Urothelium cell line (cell line): ENCODE measurements at regions not wholly inside any gene's neighbourhood (a gene's known extent, or its start where the extent isn't known, plus 50 kb on each side); places are given as distances from the start of the nearest gene placed in this dataset.

ENCODE experiments used
- DNase-seq: peaks from one replicate; pipeline ENCODE4 v3.0.0; 2011; ENCODE audit warnings: low spot score, mixed read lengths
- FAIRE-seq: peaks from 2 replicates; lab custom pipeline; 2011; peaks lifted over from hg19 to GRCh38; lab: Jason Lieb, UNC

DNA sequence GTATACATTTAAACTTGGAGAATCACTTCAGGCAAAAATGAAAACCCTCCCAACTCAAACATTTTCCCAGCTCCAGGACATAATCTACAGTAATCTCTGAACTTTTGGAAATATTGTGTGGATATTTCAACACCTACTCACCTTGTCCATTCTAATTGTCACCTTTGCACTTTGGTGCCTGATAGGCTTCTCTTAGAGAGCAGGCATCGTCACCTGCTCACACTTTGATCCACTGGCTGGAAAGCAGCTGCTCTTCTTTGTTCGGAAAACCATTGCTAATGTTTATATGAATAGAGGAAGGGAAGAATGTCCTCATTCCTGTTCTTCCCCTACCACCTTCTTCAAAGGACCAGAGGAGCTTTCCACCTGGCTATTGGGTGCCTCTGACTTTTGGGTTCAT, 411.2 kb downstream of the FGF9 start:
- DNase-seq (no peak), FAIRE-seq (no peak)

DNA sequence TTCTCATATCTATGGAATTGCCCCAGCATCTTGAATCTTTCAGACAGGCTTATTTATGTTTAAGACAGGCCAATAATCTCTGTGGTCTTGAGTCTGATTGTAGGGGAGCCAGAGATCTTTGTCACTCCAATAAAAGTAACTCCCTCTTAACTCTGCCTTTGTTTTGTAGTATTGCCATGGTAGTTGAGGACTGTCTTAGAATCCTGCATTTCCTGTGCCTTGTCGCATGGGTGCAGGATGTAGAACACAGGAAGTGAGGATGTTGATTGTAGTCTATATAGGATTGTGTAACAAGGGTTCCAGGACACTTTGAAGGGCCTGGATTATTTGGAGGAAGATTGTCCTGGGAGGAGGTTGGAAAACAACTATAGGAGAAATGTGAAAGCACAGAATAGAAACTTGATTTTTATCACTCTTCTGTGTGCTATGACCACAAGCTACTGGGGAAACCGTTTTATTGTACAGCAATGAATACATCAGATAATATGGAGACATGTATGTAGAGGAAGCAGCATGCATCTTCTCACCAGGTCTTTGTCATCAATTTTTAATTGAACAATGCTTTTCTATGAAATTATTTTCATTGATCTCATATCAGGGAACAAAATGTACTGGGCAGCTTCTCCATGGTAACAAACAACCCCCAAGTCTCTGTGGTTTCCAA, 411.7 kb downstream of the FGF9 start:
- no peak for FAIRE-seq
- DNase-seq: no peak

DNA sequence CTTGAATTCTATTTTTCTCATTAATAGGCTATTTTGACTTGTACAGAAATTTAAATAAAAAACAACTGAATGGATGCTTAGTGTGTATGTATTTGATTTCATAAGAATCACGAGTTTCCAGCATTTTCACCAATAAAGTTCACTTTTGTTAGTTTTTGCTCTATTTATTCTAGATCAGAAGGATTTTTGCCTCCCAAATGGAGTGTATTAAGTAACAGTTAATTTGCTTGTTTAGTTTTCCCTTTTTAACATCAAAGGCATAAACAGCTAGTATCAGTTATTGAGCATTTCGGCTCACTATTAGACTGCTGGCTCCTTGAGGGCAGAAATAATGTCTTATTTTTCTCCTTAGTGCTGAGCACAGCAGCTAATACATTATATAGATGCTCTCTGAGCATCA, 414.1 kb downstream of the FGF9 start:
- FAIRE-seq: no peak
- DNase-seq: no peak

DNA sequence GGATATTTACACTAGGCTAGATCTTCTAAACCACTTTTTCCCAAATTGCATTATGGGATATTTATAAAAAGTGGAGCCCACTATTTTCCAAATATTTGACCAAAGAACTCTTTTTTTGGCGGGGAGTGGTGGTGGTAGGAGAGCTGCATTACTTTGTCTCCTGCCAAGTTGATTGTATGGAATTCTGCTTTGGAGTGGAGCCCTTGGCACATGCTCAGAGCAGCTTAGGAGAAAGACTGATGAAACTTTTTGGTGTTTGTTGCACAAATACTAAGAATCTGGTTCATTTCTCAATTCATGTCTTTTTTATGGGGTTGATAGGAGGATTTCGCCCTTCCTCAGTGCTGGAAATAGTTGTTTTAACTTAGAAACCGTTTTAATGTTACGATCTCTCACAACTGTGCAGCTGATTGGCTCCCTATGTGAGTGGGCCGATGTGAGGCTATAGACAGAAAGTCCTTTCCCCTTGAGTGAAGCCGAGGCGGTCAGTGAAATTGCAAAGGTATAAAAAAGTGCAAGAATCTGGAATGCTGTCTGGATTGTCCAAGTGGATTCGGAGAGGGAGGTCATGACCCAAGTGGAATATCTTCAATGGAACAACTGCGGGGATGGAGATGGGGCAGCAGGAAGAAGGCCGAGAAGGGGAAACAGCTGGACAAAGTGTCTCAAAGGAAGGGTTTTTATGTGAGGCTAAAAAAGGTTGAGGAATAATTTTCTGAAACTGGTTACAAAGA, 415.9 kb downstream of the FGF9 start:
- no peak for DNase-seq
- FAIRE-seq: no peak

- no peak for FAIRE-seq
- no peak for DNase-seq
Observed at GRCh38 chr13:22090106-22090505, 419.2 kb downstream of the FGF9 start.

- FAIRE-seq (no peak), DNase-seq (no peak)
Observed at GRCh38 chr13:22091222-22091970, 420.5 kb downstream of the FGF9 start.

- FAIRE-seq: no peak
- DNase-seq: no peak
Observed at GRCh38 chr13:22091971-22092300, 421.1 kb downstream of the FGF9 start.

GRCh38 chr13:22092791-22093560, 422.1 kb downstream of the FGF9 start:
- FAIRE-seq: no peak

GRCh38 chr13:22095794-22096193, 424.9 kb downstream of the FGF9 start:
- no peak for DNase-seq
- FAIRE-seq: no peak

More at GRCh38 chr13:22092791-22093560, 422.1 kb downstream of the FGF9 start:
- DNase-seq: no peak

DNA sequence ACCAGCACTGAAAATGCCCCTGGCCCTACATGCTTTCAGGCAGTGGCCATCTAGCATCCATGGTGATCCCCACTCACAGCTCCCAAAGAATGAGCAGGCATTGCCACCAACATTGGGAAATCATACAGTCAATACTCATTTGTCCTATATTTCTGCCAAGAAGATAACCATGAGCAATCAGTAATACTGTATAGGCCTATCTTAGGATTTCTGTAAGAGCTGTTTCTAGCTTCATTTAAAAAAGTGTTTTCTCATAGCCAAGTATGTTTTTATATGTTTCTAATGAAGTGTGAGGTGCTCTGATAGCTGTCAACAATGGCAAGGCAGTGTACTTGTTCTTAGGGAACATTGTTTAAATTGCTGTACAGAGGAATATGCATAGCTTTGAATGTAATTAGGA, 428.7 kb downstream of the FGF9 start:
- FAIRE-seq: no peak
- DNase-seq: no peak

GRCh38 chr13:22102271-22102670, 431.4 kb downstream of the FGF9 start:
- DNase-seq (no peak), FAIRE-seq (no peak)

- FAIRE-seq: no peak
Observed at GRCh38 chr13:22103046-22104027, 432.5 kb downstream of the FGF9 start.

GRCh38 chr13:22106058-22106457, 435.2 kb downstream of the FGF9 start:
- FAIRE-seq (no peak), DNase-seq (no peak)

More at GRCh38 chr13:22103046-22104027, 432.5 kb downstream of the FGF9 start:
- no peak for DNase-seq

GRCh38 chr13:22107549-22107948, 436.7 kb downstream of the FGF9 start:
- DNase-seq (no peak), FAIRE-seq (no peak)

DNA sequence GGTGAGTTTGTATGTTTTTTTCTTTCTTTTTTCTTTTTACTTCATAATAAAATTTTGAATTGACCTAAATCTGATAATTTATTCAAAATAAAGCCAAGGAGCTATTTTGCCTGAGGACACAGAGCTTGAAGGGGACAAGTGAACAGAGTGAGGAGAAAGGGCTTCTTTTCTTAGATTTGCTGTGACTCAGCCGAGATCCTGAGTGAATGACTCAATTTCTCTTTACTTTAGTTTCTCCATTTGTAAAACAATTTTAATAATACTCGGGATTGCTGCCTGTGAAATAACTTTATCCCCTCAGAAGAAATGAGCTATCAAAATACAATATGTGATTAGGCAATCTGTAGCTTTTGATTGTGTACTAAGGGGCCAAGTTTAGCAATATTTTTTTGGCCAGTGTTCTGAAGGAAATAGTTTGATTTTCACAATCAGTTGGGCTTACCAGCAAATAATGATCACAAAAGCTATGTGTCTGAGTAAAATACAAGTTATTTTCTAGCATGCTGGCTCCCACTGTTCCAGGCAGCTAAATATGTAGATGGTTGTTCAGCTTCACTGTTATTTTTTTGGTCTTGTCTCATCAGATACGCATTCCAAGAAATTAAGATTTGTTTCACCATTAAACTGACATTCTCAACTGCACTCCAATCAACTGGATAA, 437.5 kb downstream of the FGF9 start:
- FAIRE-seq: no peak
- no peak for DNase-seq

DNA sequence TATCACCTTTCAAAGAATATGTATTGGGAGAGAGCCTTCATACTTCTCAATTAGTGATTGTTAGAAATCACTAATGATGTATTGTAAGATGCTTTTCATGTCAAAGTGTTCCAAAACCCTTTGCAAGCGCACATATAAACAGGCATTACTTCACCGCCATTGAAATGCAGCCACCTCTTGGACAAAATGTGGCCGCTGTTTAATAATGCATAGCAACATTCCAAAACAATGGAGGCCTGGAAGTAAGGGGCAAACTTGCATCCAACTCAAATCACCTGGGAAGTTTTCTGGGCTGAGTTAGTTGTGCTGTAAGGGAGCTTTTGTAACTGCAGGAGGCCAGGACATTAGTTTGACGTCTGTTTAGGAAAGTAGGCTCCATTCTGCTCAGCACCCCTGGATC, 438.1 kb downstream of the FGF9 start:
- FAIRE-seq (no peak), DNase-seq (no peak)

GRCh38 chr13:22110368-22110767, 439.5 kb downstream of the FGF9 start:
- DNase-seq (no peak), FAIRE-seq (no peak)

- no peak for FAIRE-seq
- DNase-seq: no peak
Observed at GRCh38 chr13:22111152-22111783, 440.4 kb downstream of the FGF9 start.

- no peak for FAIRE-seq
- DNase-seq: no peak
Observed at GRCh38 chr13:22111961-22112360, 441.1 kb downstream of the FGF9 start.
